ENCODE measurements at regions not wholly inside any gene's neighbourhood (a gene's known extent, or its start where the extent isn't known, plus 50 kb on each side); places are given as distances from the start of the nearest gene placed in this dataset.
"Not testable (repeated sequence)": the region's sequence is repeated elsewhere in the genome, so short reads cannot be mapped to it uniquely, and the experiment has no call there.

- not testable (repeated sequence) for TF ChIP-seq CTCF (IDR thresholded peaks at IDR 0.05; ENCODE audit: control extremely low read depth in 1 of 3, insufficient read depth in 1 of 3, low read depth in 1 of 3, low read length in 3 of 3); POLR2A (IDR thresholded peaks at IDR 0.05; ENCODE audit: control extremely low read depth in 1 of 2, low read depth in 2 of 2, low read length in 2 of 2)
Measured at GRCh38 chrY:9161990-9162389, 175.3 kb upstream of the TSPY4 start.
